RPMI7951 (cell line): ENCODE measurements at regions not wholly inside any gene's neighbourhood (a gene's known extent, or its start where the extent isn't known, plus 50 kb on each side); places are given as distances from the start of the nearest gene placed in this dataset.
"Not testable (repeated sequence)": the region's sequence is repeated elsewhere in the genome, so short reads cannot be mapped to it uniquely, and the experiment has no call there.

Source experiments
- DNase-seq: peaks from one replicate; pipeline ENCODE4 v3.0.0-alpha.2; 2012; ENCODE audit warnings: low read depth

DNA sequence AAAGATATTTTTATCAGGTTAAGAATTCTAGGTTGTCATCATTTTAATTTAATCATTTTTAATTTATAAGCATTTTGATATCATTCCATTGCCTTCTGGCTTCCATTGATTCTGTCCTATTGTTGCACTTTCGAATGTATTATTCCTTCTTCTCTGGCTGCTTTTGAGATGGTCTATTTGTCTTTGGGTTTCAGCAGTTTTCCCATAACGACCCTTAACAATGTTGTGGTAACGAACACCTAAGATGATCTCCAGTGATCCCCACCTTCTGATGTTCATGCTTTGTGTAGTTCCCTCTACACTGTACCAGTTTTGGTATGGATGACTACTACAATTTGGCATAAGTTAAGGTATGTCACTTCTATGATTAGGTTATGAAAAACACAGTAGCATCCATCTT is 59.9 kb downstream of the MINAR1 start:
- DNase-seq: no peak

DNA sequence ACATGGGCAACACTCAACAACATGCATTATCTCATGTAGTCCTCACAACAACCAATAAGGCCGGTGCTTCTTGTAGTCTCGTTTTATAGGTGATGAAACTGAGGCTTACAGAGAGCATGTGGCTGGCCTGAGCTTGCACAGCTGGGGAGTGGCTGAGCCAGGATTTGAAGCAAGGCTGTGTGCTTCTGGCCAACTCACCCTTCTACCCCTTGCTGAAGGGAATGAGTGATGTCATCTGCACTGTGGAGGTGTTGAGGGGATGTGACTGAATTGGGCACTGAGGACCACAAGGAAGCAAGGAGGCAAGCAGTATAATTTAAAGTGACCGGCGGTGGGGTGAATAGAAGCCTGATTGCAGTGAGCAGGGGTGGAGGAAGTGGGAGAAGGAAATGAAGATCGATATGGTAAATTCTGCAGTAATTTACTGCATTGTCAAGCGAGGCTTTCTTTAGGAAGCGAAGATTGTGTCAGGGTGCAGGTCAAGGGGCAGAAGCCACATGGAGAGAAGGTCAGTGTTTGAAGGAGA is 62.3 kb downstream of the MINAR1 start:
- DNase-seq: no peak

DNA sequence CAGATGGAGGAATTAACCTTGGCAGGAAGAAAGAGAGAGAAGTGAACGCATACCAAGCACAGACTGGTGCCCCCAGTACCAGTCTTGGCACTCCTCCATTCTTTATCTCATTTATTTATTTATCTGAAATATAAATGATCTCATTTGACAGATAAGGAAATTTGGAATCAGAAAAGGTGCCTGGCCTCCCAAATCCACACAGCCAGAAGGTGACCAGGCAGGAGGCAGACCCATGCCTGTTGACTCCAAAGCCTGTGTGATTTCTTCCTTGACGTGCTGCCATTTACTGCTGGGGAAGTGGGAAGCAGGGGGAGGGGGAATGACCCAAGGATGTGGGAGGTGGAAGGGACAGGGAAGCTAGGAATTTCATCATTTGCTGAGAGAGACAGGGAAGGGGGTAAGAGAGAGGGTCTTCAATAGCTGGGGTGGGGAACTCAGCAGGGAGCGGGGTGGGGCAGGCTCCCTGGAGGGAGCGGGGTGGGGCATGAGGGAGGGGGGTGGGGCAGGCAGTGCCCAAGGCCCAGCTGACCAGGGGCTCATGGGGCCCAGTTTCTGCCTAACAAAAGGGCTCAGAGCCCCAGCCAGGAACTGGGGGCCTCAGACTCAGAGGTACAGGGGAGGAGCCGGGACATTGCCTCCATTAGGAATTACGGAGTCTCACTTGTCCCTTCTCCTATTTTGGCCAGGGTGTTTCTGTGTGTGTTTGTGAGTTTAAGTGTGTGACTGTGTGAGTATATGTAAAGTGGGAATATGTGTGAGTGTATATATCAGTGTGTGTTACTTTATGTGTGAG is 63.0 kb downstream of the MINAR1 start:
- DNase-seq: no peak

DNA sequence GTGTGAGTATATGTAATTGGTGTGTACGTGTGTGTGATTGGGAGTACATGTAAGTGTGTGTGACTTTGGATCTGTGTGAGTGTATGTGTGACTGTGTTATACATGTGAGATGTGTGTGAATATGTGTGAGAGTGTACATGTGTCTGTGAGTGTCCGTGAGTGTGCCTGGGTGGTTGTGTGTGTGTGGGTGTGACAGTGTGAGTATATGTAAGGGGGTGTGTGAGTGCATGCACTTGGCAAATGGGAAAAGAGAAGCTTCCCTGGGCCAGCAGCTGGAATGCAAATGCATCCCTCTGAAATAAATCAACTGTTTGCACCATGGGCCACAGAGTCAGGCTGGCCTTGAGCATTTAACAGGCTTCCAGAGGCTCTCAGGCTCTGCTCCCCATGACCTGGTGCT is 63.6 kb downstream of the MINAR1 start:
- no peak for DNase-seq

- DNase-seq: no peak
Observed at GRCh38 chr15:79496838-79497237, 64.7 kb downstream of the MINAR1 start.

- no peak for DNase-seq
Observed at GRCh38 chr15:79501086-79501485, 69.0 kb downstream of the MINAR1 start.

- DNase-seq: no peak
Observed at GRCh38 chr15:79505956-79506355, 73.8 kb downstream of the MINAR1 start.

DNA sequence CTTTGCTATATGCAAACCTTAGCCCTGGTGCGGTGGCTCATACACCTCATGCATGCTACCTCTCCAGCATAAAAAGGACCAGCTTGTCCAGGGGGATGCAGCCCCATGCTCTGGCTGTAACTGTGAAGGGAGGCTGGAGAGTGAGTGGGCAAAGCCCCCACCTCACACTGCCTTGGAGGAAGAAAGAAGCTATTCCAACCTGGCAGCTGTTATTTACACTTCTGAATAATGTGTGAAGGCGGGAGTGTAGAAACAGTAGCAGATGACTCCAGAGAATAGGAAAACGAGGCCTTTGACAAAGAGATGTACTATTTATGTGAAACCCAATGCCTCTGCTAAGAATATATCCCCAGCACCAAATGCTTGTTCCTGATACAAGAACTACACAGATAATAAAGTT is 80.7 kb downstream of the MINAR1 start:
- DNase-seq: not testable (repeated sequence)

DNA sequence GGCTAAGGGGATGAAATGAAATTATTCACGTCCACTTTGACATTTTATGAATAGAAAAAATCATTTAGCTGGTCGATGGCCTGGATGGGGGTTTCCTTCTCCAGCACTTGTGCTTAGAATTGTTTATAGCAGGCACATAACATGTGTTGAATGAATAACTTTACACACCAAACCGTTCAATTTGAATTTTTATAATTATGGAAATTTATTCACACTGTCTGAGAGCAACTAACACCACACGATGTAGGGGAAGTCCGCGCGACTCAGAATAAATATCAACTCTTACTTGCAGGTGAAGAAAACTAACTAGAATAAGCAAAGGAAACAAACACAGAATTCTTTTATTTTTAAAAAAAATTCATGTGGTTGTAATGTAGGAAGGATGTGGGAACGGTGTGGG is 81.3 kb downstream of the MINAR1 start:
- no peak for DNase-seq

GRCh38 chr15:79513940-79514339 is 81.8 kb downstream of the MINAR1 start:
- no peak for DNase-seq

DNA sequence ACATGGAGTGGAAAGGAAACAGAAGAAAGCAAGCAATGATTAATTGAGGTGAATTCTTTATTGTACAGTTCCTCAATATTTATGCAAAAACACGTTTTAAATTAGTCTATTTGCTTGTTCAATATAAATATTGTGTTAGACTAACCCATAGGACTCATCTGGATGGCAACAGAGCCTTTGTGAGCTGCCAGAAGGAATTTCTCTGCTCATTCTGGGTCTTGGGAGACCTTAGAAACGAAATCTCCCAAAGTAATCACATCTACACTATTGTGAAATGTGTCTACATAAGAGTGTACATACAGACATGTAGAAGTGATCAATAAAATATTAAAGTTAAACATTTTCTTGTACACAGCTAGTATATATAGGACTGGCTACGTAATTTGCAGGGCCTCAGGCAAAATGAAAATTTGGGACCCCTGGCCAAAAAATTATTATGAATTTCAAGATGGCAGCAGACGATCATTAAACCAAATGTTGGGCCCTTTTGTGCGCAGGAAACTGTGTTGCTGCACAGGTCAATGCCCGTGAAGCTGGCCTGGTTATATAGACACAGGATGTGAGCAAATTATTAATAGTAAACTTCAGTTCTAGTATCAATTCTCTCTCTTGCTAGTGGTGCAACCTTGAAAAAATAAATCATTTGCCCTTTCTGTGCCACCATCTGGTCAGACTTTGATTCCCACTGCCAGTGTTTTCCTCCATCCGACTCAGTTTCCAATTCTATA is 83.3 kb downstream of the MINAR1 start:
- no peak for DNase-seq

GRCh38 chr15:79516155-79516554 is 84.0 kb downstream of the MINAR1 start:
- no peak for DNase-seq

- no peak for DNase-seq
Observed at GRCh38 chr15:79516646-79517045, 84.5 kb downstream of the MINAR1 start.

DNA sequence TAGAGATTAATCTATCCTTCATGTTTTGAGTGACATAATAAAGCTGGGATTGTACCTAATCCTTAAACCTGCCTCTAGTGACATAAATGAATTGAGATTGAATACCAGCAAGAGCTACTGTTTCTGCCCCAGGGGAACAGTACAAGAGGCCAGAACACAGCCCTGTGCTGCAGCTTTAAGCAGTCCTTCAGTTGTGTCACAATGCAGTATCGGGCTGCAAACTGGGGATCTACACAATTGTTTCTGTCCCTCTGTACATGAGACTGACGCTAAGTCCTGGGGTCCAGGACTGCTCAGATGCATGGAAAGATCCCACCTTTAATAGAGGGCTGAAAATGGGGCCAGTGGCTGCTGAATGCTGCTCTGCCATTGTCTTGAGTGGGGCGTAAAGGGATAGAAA is 87.5 kb downstream of the MINAR1 start:
- no peak for DNase-seq

- DNase-seq: no peak
Observed at GRCh38 chr15:79520654-79521053, 88.5 kb downstream of the MINAR1 start.

DNA sequence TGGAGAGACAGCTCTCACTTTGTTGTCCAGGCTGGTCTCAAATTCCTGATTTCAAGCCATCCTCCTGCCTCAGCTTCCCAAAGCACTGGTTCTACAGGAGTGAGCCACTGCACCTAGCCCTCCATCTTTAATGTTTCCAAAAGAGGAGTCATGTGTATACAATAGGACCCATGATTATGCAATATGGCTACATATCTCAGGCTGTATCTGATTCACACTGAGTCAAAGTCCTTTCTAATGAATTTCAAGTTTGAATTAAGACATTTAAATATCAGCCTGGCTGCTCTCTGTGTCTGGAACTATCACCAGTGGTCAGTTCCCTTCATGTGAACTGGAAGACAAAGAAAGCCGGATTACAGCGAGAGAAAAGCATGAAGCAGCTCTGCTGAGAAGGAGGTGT is 90.5 kb downstream of the MINAR1 start:
- no peak for DNase-seq

- DNase-seq: peak; percentile 7
Observed at GRCh38 chr15:79523266-79523665, 91.1 kb downstream of the MINAR1 start.

DNA sequence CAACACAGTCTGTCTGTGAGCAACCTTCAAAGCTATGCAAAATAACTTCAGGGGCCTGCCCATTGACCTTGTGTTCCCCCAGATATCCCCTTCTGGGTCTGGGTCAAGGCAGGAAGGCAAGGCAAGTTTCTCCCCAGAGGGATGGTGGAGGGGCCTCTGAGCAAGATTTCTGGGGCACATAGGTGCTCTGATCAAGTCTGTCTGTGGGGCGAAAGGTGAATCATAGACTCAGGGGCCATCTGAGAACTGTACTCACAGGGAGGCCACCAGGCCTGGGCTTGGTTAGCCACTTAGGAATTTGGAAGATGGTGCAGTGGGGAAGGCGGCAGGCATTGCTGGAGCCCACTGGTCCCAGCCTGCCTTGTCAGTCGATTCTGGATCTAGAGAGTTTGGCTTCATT is 92.4 kb downstream of the MINAR1 start:
- no peak for DNase-seq

DNA sequence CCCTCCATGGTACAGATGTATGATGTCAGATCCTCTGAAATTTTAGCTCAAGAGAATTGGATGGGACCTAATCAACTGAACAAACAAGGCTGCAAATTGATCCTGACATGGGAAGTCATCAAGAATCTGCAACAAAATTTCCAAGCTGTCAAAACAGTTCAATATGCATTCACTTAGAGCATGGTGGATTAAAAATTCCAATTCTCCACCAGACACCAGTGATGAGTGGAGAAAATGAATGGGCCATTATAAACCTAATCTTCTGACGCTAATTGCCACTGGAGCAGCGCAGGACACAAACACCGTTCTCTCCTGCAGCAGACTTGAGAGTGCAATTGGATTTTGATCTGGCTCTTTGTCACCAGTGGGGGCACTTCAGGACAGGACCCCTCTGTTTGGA is 94.2 kb downstream of the MINAR1 start:
- DNase-seq: peak; percentile 2

DNA sequence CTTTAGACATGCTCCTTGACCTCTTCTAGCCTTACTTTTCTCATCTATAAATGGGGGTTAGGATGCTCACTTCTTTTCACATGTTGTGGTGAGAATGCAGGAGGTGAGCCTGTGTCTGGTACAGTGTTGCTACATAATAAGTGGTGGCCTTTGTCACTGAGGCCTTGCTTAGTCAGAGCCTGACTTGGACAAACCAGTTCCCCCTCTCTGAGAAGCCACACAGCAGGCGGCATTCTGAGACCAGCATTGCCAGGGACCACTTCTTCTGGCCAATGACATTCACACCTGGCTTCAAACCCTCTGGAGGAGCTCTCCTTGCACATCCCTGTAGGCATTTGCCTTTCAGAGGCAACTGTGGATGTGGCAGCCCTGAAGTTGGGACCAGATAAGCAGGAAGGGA is 95.7 kb downstream of the MINAR1 start:
- no peak for DNase-seq

GRCh38 chr15:79529157-79529785 is 97.1 kb downstream of the MINAR1 start:
- DNase-seq: no peak

GRCh38 chr15:79535536-79535935 is 103.4 kb downstream of the MINAR1 start:
- no peak for DNase-seq

GRCh38 chr15:79538527-79538926 is 106.4 kb downstream of the MINAR1 start:
- no peak for DNase-seq
